ENCODE measurements at regions not wholly inside any gene's neighbourhood (a gene's known extent, or its start where the extent isn't known, plus 50 kb on each side); places are given as distances from the start of the nearest gene placed in this dataset.

GRCh38 chr4:173937631-173938270 is 345.7 kb downstream of the FBXO8 start:
- no peak for ATAC-seq
- Histone ChIP-seq H3K4me2 (ENCODE audit: low read length) (no peak overlapping the region), H3K79me2 (ENCODE audit: insufficient read depth, low read length) (no peaks in the 10 kb centered on the region), H3K36me3 (ENCODE audit: control insufficient read depth in 1 of 2, insufficient read depth in 2 of 2, low read length in 2 of 2) (no peaks in the 10 kb centered on the region), H3K27ac (ENCODE audit: low read depth, low read length) (no peak overlapping the region), H3K4me1 (ENCODE audit: control insufficient read depth in 1 of 2, insufficient read depth in 2 of 2, low read length in 2 of 2) (no peaks in the 10 kb centered on the region), H2AFZ (ENCODE audit: low read depth, low read length, poor library complexity, severe bottlenecking) (no peak overlapping the region), H3K9me3 (ENCODE audit: control insufficient read depth in 1 of 2, insufficient read depth in 1 of 2, low read depth in 1 of 2, low read length in 2 of 2) (no peaks in the 10 kb centered on the region), H3K9ac (ENCODE audit: low read length) (no peak overlapping the region), H3K27me3 (ENCODE audit: insufficient read depth, low read length) (peaks cover 31% of the 10 kb centered on the region; the same call in 1 of the 2 replicates), H3K9me2 (ENCODE audit: insufficient read depth) (no peaks in the 10 kb centered on the region), H3K4me3 (replicated peaks in 1 of 2; ENCODE audit: low read depth in 1 of 2, low read length in 2 of 2) (no peak overlapping the region), H4K20me1 (ENCODE audit: insufficient read depth) (no peaks in the 10 kb centered on the region)
- no TSS peak for BruUV-seq (replicated peaks)
- DNase-seq (ENCODE audit: low read depth, low spot score), result no peak
- TF ChIP-seq YY1 (IDR thresholded peaks at IDR 0.05; ENCODE audit: extremely low read depth, insufficient replicate concordance, low read depth, low read length) (no peak), POLR2A (IDR thresholded peaks at IDR 0.05; ENCODE audit: borderline replicate concordance, extremely low read depth, insufficient read depth, insufficient read length) (no peak)
- POLR2A ChIA-PET, result no interaction called here
- RAD21 ChIA-PET (ENCODE audit: low non-redundant PET in 1 of 2, low total read pairs in 2 of 2, uncharacterized antibody in 2 of 2, unreplicated experiment in 2 of 2), result no interaction called here
- CTCF ChIA-PET, result no interaction called here
- intact Hi-C loops (cut with micrococcal nuclease), result no loop called here

DNA sequence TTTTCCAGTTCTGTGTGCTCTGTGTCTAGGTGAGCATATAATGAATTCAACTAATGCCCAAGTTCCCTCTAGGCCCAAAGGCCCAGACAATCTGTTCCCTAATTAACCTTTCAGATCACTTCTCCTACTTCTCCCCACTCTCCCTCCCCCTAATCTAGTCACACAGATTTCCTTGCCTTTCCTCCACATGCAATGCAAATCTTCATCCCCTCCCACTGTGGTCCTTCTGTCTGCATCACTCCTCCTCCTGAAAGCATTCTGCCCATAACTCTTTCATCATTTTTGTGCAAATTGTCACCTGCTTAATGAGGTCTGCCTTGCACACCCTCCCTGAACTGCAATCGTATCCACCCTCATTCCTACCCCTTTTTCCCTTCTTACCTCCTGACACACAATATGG is 346.6 kb downstream of the FBXO8 start:
- BruUV-seq (replicated peaks), result no TSS peak
- no peaks in the 10 kb centered on the region for H3K4me1 ChIP-seq (ENCODE audit: control insufficient read depth in 1 of 2, insufficient read depth in 2 of 2, low read length in 2 of 2)
- H3K9me2 ChIP-seq (ENCODE audit: insufficient read depth), result no peaks in the 10 kb centered on the region
- no peak overlapping the region for H2AFZ ChIP-seq (ENCODE audit: low read depth, low read length, poor library complexity, severe bottlenecking)
- no peaks in the 10 kb centered on the region for H3K79me2 ChIP-seq (ENCODE audit: insufficient read depth, low read length)
- no peaks in the 10 kb centered on the region for H3K9me3 ChIP-seq (ENCODE audit: control insufficient read depth in 1 of 2, insufficient read depth in 1 of 2, low read depth in 1 of 2, low read length in 2 of 2)
- CTCF ChIA-PET, result no interaction called here
- intact Hi-C loops (cut with micrococcal nuclease), result no loop called here
- peaks cover 31% of the 10 kb centered on the region; the same call in 1 of the 2 replicates for H3K27me3 ChIP-seq (ENCODE audit: insufficient read depth, low read length)
- RAD21 ChIA-PET (ENCODE audit: low non-redundant PET in 1 of 2, low total read pairs in 2 of 2, uncharacterized antibody in 2 of 2, unreplicated experiment in 2 of 2), result no interaction called here
- H3K9ac ChIP-seq (ENCODE audit: low read length), result no peak overlapping the region
- H3K4me2 ChIP-seq (ENCODE audit: low read length), result no peak overlapping the region
- no peak for TF ChIP-seq ZFX (IDR thresholded peaks at IDR 0.05)
- no peak for DNase-seq (ENCODE audit: low read depth, low spot score)
- POLR2A ChIA-PET, result no interaction called here
- H3K4me3 ChIP-seq (replicated peaks in 1 of 2; ENCODE audit: low read depth in 1 of 2, low read length in 2 of 2), result no peak overlapping the region
- no peak overlapping the region for H3K27ac ChIP-seq (ENCODE audit: low read depth, low read length)
- ATAC-seq, result no peak
- H3K36me3 ChIP-seq (ENCODE audit: control insufficient read depth in 1 of 2, insufficient read depth in 2 of 2, low read length in 2 of 2), result no peaks in the 10 kb centered on the region
- H4K20me1 ChIP-seq (ENCODE audit: insufficient read depth), result no peaks in the 10 kb centered on the region
